GM23338 (cell line): ENCODE measurements at regions not wholly inside any gene's neighbourhood (a gene's known extent, or its start where the extent isn't known, plus 50 kb on each side); places are given as distances from the start of the nearest gene placed in this dataset.

ENCODE experiments used
- ATAC-seq: fragments of 200-7000 bp; cut with Tn5 transposase; 3 replicates; pipeline ENCODE4 v1.9.1; 2020
- DNase-seq: peaks from one replicate; pipeline ENCODE4 v3.0.0-alpha.2; 2015; ENCODE audit warnings: low spot score
- H2AFZ ChIP-seq: fragments of 200-600 bp; sonication (generic); 2 replicates; pipeline ENCODE4 v1.8.0; 2016; ENCODE audit warnings: antibody characterized with exemption, mild to moderate bottlenecking, moderate library complexity
- H3F3A ChIP-seq: fragments of 200-600 bp; sonication (generic); replicated peaks from 2 replicates; pipeline ENCODE4 v1.8.0; 2017; ENCODE audit warnings: antibody characterized with exemption, mixed run types, low read depth
- H3K27ac ChIP-seq: fragments of 200-600 bp; sonication (generic); 2 replicates; pipeline ENCODE4 v1.6.1; 2016; ENCODE audit warnings: low read depth
- H3K27me3 ChIP-seq: fragments of 200-600 bp; sonication (generic); 2 replicates; pipeline ENCODE4 v1.8.0; 2016; ENCODE audit warnings: mild to moderate bottlenecking, mixed run types, moderate library complexity; ENCODE audit not compliant: insufficient read depth
- H3K36me3 ChIP-seq: fragments of 200-600 bp; sonication (generic); 2 replicates; pipeline ENCODE4 v1.8.0; 2016; ENCODE audit warnings: mild to moderate bottlenecking; ENCODE audit not compliant: insufficient read depth
- H3K4me1 ChIP-seq: fragments of 200-600 bp; sonication (generic); 2 replicates; pipeline ENCODE4 v1.8.0; 2016; ENCODE audit warnings: mild to moderate bottlenecking, moderate library complexity; ENCODE audit not compliant: insufficient read depth
- H3K4me2 ChIP-seq: fragments of 200-600 bp; sonication (generic); 2 replicates; pipeline ENCODE4 v1.7.1; 2017; ENCODE audit warnings: mixed run types
- H3K4me3 ChIP-seq: fragments of 200-600 bp; sonication (generic); 2 replicates; pipeline ENCODE4 v1.6.1; 2016; ENCODE audit warnings: mixed run types
- H3K79me2 ChIP-seq: fragments of 200-600 bp; sonication (generic); replicated peaks from 2 replicates; pipeline ENCODE4 v1.8.0; 2017; ENCODE audit warnings: mild to moderate bottlenecking; ENCODE audit not compliant: insufficient read depth
- H3K9me2 ChIP-seq: fragments of 200-600 bp; sonication (generic); 2 replicates; pipeline ENCODE4 v1.8.0; 2017; ENCODE audit not compliant: insufficient read depth
- H4K20me1 ChIP-seq: fragments of 200-600 bp; sonication (generic); replicated peaks from 2 replicates; pipeline ENCODE4 v1.8.0; 2017; ENCODE audit warnings: mild to moderate bottlenecking; ENCODE audit not compliant: insufficient read depth
- H3K27ac Mint-ChIP-seq: 2 replicates; pipeline ENCODE4 v1.8.0; 2020; ENCODE audit warnings: inconsistent platforms, mild to moderate bottlenecking, moderate library complexity, mixed read lengths
- H3K27me3 Mint-ChIP-seq: 3 replicates; pipeline ENCODE4 v1.8.0; 2022; ENCODE audit warnings: low read depth, mild to moderate bottlenecking, moderate library complexity, mixed read lengths, inconsistent platforms; ENCODE audit not compliant: insufficient read depth, poor library complexity
- H3K36me3 Mint-ChIP-seq: 3 replicates; pipeline ENCODE4 v1.8.0; 2021; ENCODE audit warnings: low read depth, mild to moderate bottlenecking, inconsistent platforms, moderate library complexity, mixed read lengths
- H3K4me1 Mint-ChIP-seq: 3 replicates; pipeline ENCODE4 v1.8.0; 2020; ENCODE audit warnings: mild to moderate bottlenecking, inconsistent platforms, mixed read lengths
- H3K4me3 Mint-ChIP-seq: 3 replicates; pipeline ENCODE4 v1.8.0; 2021; ENCODE audit warnings: moderate library complexity, mild to moderate bottlenecking, inconsistent platforms, mixed read lengths
- H3K9me3 Mint-ChIP-seq: 3 replicates; pipeline ENCODE4 v1.8.0; 2020; ENCODE audit warnings: moderate library complexity, mild to moderate bottlenecking, inconsistent platforms, mixed read lengths
- CREB1 ChIP-seq: fragments of 250-450 bp; sonication (Bioruptor Pico); IDR thresholded peaks from 2 replicates; pipeline ENCODE4 v1.5.0; 2020; ENCODE audit warnings: low read depth, mild to moderate bottlenecking, moderate library complexity
- CTCF ChIP-seq, 2 experiments: fragments of 200-600 bp in 1 of 2; sonication (generic) in 1 of 2; conservative IDR thresholded peaks; 2 replicates each; pipeline versions ENCODE4 v1.5.1 to v1.6.1; 2016 to 2017; ENCODE audit warnings: antibody characterized with exemption in 2 of 2, low read depth in 2 of 2, mild to moderate bottlenecking in 2 of 2, moderate library complexity in 1 of 2
- ETS1 ChIP-seq: IDR thresholded peaks from 2 replicates; pipeline ENCODE4 v1.6.1; 2016; ENCODE audit warnings: antibody characterized with exemption
- EZH2 ChIP-seq: fragments of 200-600 bp; sonication (generic); IDR thresholded peaks from one replicate; pipeline ENCODE4 v1.8.0; 2017; ENCODE audit warnings: antibody characterized with exemption, mild to moderate bottlenecking, low read depth; ENCODE audit not compliant: unreplicated experiment
- EZH2phosphoT487 ChIP-seq: fragments of 200-600 bp; sonication (generic); IDR thresholded peaks from one replicate; pipeline ENCODE4 v1.8.1; 2018; ENCODE audit warnings: antibody characterized with exemption; ENCODE audit not compliant: unreplicated experiment
- JUNB ChIP-seq: IDR thresholded peaks from one replicate; pipeline ENCODE4 v1.6.1; 2016; ENCODE audit warnings: antibody characterized with exemption; ENCODE audit not compliant: unreplicated experiment
- NANOG ChIP-seq: IDR thresholded peaks from 2 replicates; pipeline ENCODE4 v1.6.1; 2016; ENCODE audit warnings: antibody characterized with exemption, borderline replicate concordance
- POLR2AphosphoS5 ChIP-seq: IDR thresholded peaks from 2 replicates; pipeline ENCODE4 v1.6.1; 2016; ENCODE audit warnings: antibody characterized with exemption, low read depth
- REST ChIP-seq: IDR thresholded peaks from one replicate; pipeline ENCODE4 v1.6.1; 2018; ENCODE audit warnings: antibody characterized with exemption; ENCODE audit not compliant: unreplicated experiment
- STAT1 ChIP-seq: IDR thresholded peaks from one replicate; pipeline ENCODE4 v1.6.1; 2016; ENCODE audit warnings: antibody characterized with exemption; ENCODE audit not compliant: unreplicated experiment
- ZNF114 ChIP-seq: fragments of 250-450 bp; sonication (Bioruptor Pico); IDR thresholded peaks from 2 replicates; pipeline ENCODE4 v1.5.0; 2020; ENCODE audit warnings: mild to moderate bottlenecking, moderate library complexity
- ZNF331 ChIP-seq: fragments of 250-450 bp; sonication (Bioruptor Pico); IDR thresholded peaks from 2 replicates; pipeline ENCODE4 v1.5.0; 2020; ENCODE audit warnings: low read depth, mild to moderate bottlenecking, moderate library complexity
- ZNF462 ChIP-seq: fragments of 250-450 bp; sonication (Bioruptor Pico); IDR thresholded peaks from 2 replicates; pipeline ENCODE4 v1.5.0; 2020; ENCODE audit warnings: mild to moderate bottlenecking, moderate library complexity

GRCh38 chr3:191646242-191646641 is 185.3 kb downstream of the PYDC2 start:
- peaks cover 4% of the 10 kb centered on the region; the same call in 1 of the 2 replicates for H3K36me3 ChIP-seq
- H3K27me3 Mint-ChIP-seq, result peaks cover 4% of the 10 kb centered on the region
- no peaks in the 10 kb centered on the region for H4K20me1 ChIP-seq
- no peak overlapping the region for H3K27ac Mint-ChIP-seq
- H2AFZ ChIP-seq, result no peak overlapping the region
- no peak for TF ChIP-seq CREB1 (CRISPR knock-in tag)
- no peak for TF ChIP-seq POLR2AphosphoS5
- TF ChIP-seq ZNF331 (CRISPR knock-in tag), result no peak
- no peak for TF ChIP-seq EZH2
- no peak for TF ChIP-seq ZNF462 (CRISPR knock-in tag)
- no peak for TF ChIP-seq CTCF (conservative IDR thresholded peaks at IDR 0.05; ENCODE audit: low read depth in 2 of 2)
- TF ChIP-seq EZH2phosphoT487, result no peak
- TF ChIP-seq REST, result no peak
- TF ChIP-seq ZNF114, result no peak
- TF ChIP-seq JUNB, result no peak
- no peak for TF ChIP-seq STAT1
- TF ChIP-seq ETS1, result no peak
- TF ChIP-seq NANOG, result no peak
- no peaks in the 10 kb centered on the region for H3K79me2 ChIP-seq
- peaks cover 23% of the 10 kb centered on the region; the same call in 1 of the 2 replicates for H3K9me2 ChIP-seq
- DNase-seq (no peak), ATAC-seq (no peak)
- no peaks in the 10 kb centered on the region for H3K27me3 ChIP-seq
- H3K4me1 ChIP-seq, result peaks cover 6% of the 10 kb centered on the region; the same call in 1 of the 2 replicates
- H3K4me2 ChIP-seq, result no peak overlapping the region
- H3K4me1 Mint-ChIP-seq, result peaks cover 6% of the 10 kb centered on the region; the same call in 2 of the 3 replicates
- peaks cover 12% of the 10 kb centered on the region for H3K36me3 Mint-ChIP-seq
- H3K4me3 Mint-ChIP-seq, result no peak overlapping the region
- H3F3A ChIP-seq, result no peaks in the 10 kb centered on the region
- peaks cover 31% of the 10 kb centered on the region for H3K9me3 Mint-ChIP-seq
- H3K4me3 ChIP-seq, result no peak overlapping the region
- no peak overlapping the region for H3K27ac ChIP-seq
